SKM-1 treated with dmso at 0.1 percent for 144 hours (cell line): ENCODE measurements at regions not wholly inside any gene's neighbourhood (a gene's known extent, or its start where the extent isn't known, plus 50 kb on each side); places are given as distances from the start of the nearest gene placed in this dataset.

Experiments
- DNase-seq: peaks from one replicate; lab custom pipeline; 2025; ENCODE audit not compliant: unreplicated experiment; lab: John Stamatoyannopoulos, UW

DNA sequence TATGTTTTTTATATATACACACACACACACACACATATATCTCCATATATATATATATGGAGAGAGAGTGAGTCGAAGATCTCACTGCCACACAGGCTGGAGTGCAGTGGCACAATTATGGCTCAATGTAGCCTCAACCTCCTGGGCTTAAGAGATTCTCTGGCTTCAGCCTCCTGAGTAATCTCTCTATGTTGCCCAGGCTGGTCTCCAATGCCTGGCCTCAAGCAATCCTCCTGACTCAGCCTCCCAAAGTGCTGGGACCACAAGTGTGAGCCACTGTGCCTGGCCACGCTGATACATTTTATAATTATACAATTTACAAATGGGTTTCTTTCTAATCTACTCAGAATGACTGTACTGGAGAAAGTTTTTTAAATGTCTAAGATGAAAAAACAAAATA lies 664.2 kb downstream of the PTPRC start:
- no peak for DNase-seq

DNA sequence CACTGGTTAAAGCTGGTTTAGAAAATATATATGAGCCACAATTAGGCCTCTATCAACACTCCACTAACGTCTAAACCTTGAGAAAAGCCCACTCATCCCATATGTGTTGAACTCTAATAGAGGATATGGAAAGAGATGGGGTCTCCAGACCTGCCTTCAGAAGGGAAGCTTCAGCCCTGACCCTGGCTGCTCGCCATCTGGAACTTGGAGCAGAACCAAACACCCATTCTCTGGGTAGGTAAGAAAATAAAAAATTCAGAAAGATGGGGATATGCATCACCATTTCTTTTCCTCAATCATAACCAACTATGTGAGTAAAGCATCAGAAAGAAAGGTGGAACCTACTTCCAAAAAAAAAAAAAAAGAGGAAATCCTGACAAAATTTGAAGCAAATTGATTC lies 666.2 kb downstream of the PTPRC start:
- no peak for DNase-seq

GRCh38 chr1:199307496-199308264 lies 668.8 kb downstream of the PTPRC start:
- no peak for DNase-seq

DNA sequence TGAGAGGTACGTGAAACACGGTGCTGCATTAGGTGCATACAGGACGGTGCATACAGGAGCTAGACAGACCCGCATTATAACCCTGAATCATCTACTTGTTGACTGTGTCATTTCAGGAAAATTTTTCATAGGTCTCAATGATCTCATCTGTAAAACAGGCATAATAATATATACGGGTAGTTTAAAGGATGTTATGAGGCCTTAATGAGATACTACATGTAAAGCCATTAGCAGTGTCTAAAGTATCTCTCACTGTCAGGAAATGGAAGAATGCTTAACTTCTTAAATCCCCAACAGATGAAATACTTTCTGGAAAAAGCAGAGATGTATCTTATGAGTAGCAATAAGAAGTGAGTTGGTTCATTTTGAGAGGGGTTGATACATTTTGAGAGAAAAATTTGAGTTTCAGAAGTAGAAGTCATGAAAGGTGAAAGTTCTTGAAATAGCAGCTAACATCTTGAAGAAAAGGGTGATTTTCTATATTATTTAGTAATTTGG lies 669.6 kb downstream of the PTPRC start:
- no peak for DNase-seq

GRCh38 chr1:199310708-199311107 lies 671.9 kb downstream of the PTPRC start:
- DNase-seq: no peak

DNA sequence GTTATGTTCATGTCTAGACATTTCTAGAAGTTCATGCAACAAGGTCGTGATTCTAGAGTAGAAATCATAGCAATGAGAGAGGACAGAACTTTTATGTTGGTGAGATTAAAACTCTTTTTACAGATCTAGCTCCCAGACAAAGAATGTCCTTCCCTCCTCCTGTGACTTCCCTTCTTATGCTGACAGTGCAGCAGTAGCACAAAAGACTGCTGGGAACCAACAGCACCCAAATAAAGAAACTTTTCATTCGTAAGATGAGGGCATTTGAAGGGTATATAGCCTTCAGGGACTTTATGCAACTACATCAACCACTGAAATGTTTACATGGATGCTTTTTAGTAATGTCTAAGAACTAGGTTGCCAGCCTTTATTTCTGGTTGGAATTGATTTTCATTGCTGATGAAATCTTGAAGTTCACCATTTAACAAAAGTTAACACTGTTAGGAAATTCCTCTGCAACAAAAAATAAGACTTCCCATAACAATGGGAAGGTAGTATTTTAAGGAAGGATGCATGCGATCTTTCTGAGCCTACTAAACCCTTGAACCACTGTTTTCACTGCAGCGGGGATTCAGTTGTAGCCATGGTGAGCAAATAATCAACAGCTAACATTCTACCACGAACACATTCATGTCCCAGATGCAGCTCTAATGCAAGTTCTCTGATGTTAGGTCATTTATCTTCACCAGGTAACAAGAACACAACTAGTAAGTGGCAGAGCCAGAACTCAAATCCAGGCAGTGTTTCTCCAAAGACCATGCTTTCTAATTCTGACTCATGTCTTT lies 672.8 kb downstream of the PTPRC start:
- DNase-seq: no peak

DNA sequence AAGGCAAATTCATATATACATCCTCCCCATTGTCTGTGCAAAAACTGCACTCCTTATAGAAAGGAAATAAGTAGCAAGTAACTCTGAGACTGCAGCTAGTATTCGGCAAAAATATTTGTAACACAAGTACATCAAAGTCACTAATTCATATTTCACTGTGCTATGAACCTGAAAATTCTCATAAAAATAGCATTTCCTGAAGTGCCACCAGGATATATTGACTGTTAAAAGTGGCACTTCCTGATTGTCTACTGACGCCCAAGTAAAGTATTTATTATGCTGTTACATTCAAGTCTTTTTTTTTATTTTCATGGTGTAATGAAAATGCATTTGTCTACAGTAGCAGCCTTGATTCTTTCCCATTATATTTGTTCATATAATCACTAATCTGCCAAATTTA lies 673.8 kb downstream of the PTPRC start:
- no peak for DNase-seq

- DNase-seq: no peak
These were observed 674.6 kb downstream of the PTPRC start for GRCh38 chr1:199313444-199313843.

DNA sequence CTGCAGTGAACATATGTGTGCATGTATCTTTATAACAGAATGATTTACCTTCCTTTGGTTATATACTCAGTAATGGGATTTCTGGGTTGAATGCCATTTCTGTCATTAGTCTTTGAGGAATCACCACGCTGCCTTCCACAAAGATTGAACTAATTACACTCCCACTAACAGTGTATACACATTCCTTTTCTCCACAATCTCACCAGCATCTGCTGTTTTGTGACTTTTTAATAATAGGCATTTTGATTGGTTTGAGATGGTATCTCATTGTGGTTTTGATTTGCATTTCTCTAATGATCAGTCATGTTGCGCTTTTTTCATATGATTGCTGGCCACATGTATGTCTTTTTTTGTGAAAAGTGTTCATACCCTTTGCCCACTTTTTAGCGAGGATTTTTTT lies 680.5 kb downstream of the PTPRC start:
- no peak for DNase-seq

GRCh38 chr1:199322278-199322677 lies 683.4 kb downstream of the PTPRC start:
- no peak for DNase-seq

DNA sequence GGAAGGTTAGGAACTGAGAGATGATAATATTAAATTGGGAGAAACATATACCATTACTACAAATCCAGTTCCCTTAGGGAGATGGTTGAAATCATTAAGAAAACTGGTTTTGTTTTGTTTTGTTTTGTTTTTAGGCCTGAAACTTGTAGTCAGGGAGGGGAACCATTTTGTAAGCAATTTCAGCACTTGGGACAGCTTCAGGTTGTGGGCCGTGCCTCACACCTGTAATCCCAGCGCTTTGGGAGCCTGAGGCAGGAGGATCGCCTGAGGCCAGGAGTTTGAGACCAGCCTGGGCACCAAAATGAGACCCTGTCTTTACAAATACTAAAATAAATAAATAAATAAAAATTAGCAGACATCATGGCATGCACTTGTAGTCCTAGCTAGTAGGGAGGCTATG lies 694.3 kb upstream of the NR5A2 start:
- no peak for DNase-seq

DNA sequence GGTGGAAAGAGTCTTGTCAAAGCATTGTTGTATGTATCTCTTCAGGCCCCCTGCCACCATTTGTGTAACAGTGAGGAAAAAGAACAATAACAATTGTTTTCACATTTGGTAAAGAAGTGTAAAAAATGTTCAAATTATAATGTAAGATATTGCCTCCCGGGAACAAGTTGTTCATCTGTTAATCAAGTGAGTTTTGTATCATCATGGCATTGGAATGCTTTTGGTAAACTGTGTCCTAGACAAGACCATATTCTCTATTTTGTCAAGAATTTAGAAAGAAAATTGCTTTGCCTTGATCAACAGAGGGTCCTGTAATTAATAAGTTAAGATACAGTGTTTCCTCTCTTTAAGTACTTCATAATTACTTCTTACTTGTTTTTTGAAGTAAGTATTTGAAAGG lies 692.0 kb upstream of the NR5A2 start:
- no peak for DNase-seq

- no peak for DNase-seq
These were observed 690.5 kb upstream of the NR5A2 start for GRCh38 chr1:199336745-199337640.

DNA sequence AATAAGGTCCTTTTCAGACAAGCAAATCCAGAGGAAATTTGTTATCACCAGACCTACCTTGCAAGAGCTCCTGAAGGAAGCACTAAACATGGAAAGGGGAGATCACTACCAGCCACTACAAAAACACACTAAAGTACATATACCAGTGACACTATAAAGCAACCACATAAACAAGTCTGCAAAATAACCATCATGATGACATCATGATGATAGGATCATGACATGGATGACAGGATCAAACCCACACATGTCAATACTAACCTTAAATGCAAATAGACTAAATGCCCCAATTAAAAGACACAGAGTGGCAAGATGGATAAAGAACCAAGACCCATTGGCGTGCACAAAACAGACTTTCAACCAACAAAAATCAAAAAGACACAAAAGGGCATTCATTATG lies 688.8 kb upstream of the NR5A2 start:
- no peak for DNase-seq

DNA sequence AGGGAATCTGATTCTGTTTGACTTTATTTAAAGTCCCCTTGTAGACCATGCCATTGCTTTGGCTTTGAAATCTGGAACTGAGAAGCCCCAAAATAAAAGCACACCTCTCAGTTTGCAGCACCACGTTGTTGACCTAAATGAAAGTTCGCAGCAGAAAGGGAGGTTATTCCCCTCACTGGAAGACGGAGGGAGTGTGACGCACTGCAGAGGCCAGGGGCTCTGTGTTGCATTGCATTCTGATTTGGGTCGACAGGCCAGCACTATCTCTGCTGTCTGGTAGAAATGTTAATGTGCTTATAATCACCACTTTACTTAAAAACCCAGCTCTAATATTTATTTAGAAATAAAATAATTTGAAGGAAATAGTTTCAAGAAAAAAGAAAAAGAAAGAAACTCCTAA lies 675.2 kb upstream of the NR5A2 start:
- DNase-seq: no peak

GRCh38 chr1:199353906-199354305 lies 673.6 kb upstream of the NR5A2 start:
- no peak for DNase-seq

DNA sequence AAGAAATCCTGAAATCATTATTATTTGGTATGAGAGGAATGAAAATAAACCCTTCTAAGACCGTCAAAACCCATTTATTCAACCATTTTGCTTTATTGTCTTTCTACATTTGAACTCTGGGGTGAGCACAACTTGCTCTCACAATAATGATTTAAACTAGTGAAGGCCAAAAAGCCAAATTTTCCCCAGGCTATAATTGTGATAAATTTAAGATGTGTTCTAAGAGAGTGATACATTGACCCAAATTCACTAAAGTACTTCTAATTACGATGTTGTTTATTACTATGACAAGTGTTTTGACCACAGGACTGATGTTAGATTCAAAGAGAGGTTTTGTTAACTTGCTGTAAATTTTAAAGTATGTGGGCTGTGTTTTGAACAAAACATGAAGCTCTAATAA lies 670.9 kb upstream of the NR5A2 start:
- DNase-seq: no peak

DNA sequence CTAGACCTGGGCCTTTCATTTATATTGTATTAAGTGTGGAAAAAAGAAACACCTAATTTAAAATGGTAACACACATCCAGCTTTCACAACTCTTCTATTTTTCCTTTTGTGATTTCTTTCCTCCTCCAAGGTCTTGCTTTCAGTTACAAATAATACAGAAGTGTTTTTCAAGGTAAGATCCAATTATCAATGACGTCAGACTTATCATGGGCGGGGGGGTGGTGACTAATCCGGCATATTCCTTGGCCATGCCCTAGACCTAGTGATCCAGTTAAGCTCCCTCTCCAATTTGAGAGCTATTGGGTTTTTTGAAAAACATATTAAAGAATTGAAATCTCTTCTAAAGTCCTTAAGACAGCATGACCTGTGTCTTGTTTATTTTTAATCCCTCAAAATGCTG lies 669.9 kb upstream of the NR5A2 start:
- DNase-seq: no peak

DNA sequence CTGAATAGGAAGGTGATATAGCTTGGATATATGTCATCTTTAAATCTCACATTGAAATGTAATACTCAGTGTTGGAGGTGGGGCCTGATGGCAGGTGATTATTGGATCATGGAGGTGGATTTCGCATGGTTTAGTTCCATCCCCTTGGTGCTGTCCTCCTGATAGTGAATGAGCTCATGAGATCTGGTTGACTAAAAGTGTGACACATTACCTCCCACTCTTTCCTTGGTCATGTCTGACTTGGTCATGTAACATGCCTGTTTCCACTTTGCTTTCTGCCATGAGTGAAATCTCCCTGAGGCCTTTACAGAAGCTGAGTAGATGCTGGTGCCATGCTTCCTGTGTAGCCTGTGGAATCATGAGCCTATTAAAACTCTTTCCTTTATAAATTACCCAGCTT lies 664.5 kb upstream of the NR5A2 start:
- no peak for DNase-seq

GRCh38 chr1:199373139-199373538 lies 654.4 kb upstream of the NR5A2 start:
- no peak for DNase-seq

- DNase-seq: no peak
These were observed 650.3 kb upstream of the NR5A2 start for GRCh38 chr1:199377211-199377610.
